BJ (cell line): ENCODE measurements at regions not wholly inside any gene's neighbourhood (a gene's known extent, or its start where the extent isn't known, plus 50 kb on each side); places are given as distances from the start of the nearest gene placed in this dataset.

Experiments
- CTCF ChIA-PET: fragments of 350-600 bp; formaldehyde crosslinking; extraction: SDS; loops from one replicate; lab custom pipeline; 2021; ENCODE audit warnings: antibody characterized with exemption, inconsistent platforms; lab: Yijun Ruan, JAX
- POLR2A ChIA-PET: fragments of 300-600 bp; sonication (Branson Sonifier 250); formaldehyde crosslinking; extraction: SDS; loops from one replicate; lab custom pipeline; 2021; ENCODE audit warnings: antibody characterized with exemption; lab: Charles Lee
- DNase-seq: peaks from one replicate; pipeline ENCODE4 v3.0.0-alpha.2; 2011; ENCODE audit warnings: low read depth
- H3K27me3 ChIP-seq: 2 replicates; pipeline ENCODE4 v1.6.0; 2011; ENCODE audit warnings: low read length; ENCODE audit not compliant: control insufficient read depth, insufficient read depth
- H3K36me3 ChIP-seq: 2 replicates; pipeline ENCODE4 v1.5.1; 2011; ENCODE audit warnings: low read length; ENCODE audit not compliant: control insufficient read depth, insufficient read depth
- H3K4me3 ChIP-seq: 2 replicates; pipeline ENCODE4 v1.5.1; 2011; ENCODE audit warnings: low read depth, mild to moderate bottlenecking, control low read depth, low read length
- TF ChIP-seq, protein P1 (sequence below): IDR thresholded peaks from 2 replicates; pipeline ENCODE4 v1.5.1; 2011; ENCODE audit warnings: low read depth, mild to moderate bottlenecking, control low read depth, inconsistent platforms, low read length, moderate library complexity; ENCODE audit not compliant: insufficient read depth

DNA sequence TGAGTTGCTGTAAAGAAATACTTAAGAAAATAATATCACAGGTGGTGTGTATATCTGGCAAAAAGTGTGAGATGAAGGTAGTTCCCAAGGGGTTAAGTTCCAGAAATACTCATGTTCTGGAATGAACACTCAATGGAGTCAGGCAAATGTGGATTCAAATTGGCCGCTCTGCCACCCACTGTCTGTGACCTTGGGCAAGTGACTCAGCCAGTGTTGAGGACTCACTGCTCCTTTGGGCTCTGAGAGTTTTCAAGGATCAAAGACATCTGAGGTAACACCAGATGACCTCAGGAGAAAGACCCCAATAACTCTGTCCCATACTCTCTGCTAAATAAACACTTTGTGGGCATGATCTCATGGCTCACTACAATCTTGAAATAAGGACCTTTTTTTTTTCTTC is 59.2 kb upstream of the EYA2 start:
- ChIA-PET POLR2A (no interaction called here), CTCF (no interaction called here)
- TF ChIP-seq, protein P1, sequence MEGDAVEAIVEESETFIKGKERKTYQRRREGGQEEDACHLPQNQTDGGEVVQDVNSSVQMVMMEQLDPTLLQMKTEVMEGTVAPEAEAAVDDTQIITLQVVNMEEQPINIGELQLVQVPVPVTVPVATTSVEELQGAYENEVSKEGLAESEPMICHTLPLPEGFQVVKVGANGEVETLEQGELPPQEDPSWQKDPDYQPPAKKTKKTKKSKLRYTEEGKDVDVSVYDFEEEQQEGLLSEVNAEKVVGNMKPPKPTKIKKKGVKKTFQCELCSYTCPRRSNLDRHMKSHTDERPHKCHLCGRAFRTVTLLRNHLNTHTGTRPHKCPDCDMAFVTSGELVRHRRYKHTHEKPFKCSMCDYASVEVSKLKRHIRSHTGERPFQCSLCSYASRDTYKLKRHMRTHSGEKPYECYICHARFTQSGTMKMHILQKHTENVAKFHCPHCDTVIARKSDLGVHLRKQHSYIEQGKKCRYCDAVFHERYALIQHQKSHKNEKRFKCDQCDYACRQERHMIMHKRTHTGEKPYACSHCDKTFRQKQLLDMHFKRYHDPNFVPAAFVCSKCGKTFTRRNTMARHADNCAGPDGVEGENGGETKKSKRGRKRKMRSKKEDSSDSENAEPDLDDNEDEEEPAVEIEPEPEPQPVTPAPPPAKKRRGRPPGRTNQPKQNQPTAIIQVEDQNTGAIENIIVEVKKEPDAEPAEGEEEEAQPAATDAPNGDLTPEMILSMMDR: no peak
- DNase-seq: no peak
- no peaks in the 10 kb centered on the region for H3K27me3 ChIP-seq
- no peaks in the 10 kb centered on the region; the same call in 1 of the 2 replicates for H3K36me3 ChIP-seq
- H3K4me3 ChIP-seq: no peak overlapping the region

DNA sequence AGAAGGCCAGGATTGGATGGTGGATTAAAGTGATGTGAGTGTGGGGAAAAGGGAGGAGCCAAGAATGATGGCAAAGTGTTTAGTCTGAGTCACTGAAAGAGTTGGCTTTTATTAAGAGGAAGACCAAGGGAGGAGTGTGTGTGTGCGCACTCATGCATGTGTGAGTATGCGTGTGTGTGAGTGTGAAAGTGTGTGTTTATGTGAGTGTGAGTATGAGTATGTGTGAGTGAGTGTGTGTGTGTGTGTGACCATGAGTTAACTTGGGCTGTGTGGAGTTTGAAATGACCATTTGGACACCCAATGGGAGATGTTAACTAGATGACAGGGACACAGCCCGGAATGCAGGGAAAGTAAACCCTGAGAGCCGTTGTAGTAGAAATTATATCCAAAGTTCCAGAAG is 57.6 kb upstream of the EYA2 start:
- POLR2A ChIA-PET: no interaction called here
- Histone ChIP-seq H3K4me3 (no peak overlapping the region), H3K27me3 (no peaks in the 10 kb centered on the region), H3K36me3 (no peaks in the 10 kb centered on the region)
- TF ChIP-seq, protein P1: no peak
- CTCF ChIA-PET: no interaction called here
- no peak for DNase-seq

DNA sequence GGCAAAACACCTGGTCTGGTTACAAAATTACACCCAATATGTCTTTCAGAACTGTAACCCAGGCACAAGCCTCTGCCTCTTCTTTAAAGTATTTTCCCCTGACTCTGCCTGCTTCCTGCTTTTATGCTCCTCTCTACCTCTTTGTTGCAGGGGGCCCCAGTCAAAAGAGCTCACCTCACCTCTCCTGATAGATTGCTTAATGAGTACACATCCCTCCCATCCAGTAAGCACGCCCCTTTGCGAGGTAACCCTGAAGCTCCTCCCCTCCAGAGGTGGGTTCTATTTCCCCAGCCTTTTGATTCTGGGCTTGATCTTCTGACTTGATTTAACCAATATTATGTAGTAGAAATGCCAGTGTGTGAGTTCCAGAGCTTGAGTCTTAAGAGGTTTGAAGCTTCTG is 56.6 kb upstream of the EYA2 start:
- no peaks in the 10 kb centered on the region for H3K36me3 ChIP-seq
- ChIA-PET CTCF (no interaction called here), POLR2A (no interaction called here)
- H3K4me3 ChIP-seq: no peak overlapping the region
- DNase-seq: no peak
- H3K27me3 ChIP-seq: no peaks in the 10 kb centered on the region
- TF ChIP-seq, protein P1: no peak

DNA sequence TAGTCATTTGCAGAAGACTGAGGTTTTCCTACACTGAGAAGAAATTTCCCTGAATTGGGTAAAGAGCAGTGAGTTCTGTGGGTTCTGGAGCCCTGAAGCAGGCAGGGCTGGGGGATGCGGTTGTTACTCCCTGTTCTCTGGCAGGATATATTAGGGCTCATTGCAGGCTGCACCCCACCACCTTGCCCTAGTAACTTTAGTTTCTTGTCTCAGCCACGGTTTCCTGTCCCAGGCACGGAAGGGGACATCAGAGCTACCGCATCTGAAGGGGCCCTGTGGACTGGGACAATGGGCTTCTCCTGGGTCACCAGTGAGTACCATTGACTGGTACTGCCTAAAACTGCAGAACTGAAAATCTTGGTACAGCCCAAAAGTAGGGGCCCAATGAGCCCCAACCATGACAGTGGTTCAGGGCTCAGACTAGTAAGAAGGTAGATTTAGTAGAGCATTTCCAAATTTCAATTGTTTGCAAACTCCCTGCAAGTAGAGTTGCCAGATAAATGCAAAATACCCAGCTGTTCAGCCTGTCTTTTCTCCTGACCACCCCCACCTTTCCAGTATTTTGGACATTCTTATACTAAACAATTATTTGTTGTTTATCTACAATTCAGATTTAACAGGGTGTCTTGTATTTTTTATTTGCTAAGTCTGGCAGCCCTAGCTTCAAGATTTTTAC is 54.5 kb upstream of the EYA2 start:
- POLR2A ChIA-PET: no interaction called here

More for the DNA sequence above, 54.5 kb upstream of the EYA2 start:
- TF ChIP-seq, protein P1: no peak
- no peak for DNase-seq
- CTCF ChIA-PET: no interaction called here
- no peaks in the 10 kb centered on the region for H3K27me3 ChIP-seq
- no peaks in the 10 kb centered on the region for H3K36me3 ChIP-seq
- no peak overlapping the region for H3K4me3 ChIP-seq
